ENCODE measurements at regions not wholly inside any gene's neighbourhood (a gene's known extent, or its start where the extent isn't known, plus 50 kb on each side); places are given as distances from the start of the nearest gene placed in this dataset.
"Not testable (repeated sequence)": the region's sequence is repeated elsewhere in the genome, so short reads cannot be mapped to it uniquely, and the experiment has no call there.

GRCh38 chr7:17085186-17085585 lies 203.4 kb upstream of the AGR3 start:
- DNase-seq (ENCODE audit: low read depth) = no peak

DNA sequence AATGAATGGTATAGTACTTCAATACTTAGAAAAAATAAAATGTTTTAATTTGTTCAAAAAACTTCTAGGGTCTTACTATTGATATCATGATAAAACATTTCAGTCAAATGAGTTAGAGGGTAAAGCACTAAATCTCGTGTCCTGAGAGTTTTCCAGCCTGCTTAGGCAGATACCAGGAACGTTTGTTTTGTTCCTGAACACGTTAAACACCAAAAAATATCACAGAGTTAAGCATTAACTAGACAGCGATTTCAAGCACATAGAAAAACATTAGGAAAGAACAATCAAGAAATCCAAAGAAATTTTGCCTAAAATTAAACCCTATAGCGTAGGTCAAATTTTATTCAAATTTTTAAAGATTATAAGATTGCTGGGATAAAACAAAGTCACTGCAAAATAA lies 204.6 kb upstream of the AGR3 start:
- no peak for DNase-seq (ENCODE audit: low read depth)

DNA sequence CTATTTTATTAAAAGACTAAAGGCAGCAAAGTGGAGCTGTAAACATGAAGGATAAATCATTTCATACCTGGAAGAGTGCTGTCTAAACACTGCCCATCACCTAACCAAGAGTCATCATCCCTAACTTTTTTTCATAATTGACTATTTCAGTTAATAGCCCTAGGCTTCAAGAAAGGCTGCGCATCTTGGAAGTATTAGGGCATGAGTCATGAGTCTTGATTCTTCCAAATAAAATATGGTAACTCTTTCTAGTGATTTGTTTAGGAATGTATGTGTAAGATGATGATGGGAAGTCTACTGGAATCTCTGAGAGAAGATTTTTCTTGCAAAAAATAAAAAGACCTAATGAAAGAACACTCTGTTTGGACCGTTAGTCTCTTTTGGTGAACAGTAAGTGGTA lies 207.7 kb upstream of the AHR start:
- DNase-seq (ENCODE audit: low read depth) = peak; percentile 13

DNA sequence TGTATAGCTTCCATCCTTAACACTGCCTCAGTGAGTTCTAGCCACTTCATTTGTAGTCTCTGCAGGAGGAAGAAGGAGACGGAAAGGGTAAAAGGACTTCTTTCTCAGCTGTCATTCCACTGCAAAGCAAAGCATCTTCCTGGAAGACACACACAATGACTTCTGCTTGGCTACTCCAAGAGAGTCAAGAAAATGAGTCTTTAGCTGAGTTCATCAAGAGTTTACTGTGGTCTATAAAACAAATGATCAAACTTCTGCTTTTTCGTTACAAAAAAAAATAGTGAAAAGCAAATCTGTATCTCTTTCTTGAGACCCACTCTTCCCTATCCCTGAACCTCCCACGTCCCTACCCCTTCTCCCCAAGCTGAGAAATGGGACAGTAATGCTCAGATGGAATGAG lies 205.0 kb upstream of the AHR start:
- DNase-seq (ENCODE audit: low read depth) = no peak

DNA sequence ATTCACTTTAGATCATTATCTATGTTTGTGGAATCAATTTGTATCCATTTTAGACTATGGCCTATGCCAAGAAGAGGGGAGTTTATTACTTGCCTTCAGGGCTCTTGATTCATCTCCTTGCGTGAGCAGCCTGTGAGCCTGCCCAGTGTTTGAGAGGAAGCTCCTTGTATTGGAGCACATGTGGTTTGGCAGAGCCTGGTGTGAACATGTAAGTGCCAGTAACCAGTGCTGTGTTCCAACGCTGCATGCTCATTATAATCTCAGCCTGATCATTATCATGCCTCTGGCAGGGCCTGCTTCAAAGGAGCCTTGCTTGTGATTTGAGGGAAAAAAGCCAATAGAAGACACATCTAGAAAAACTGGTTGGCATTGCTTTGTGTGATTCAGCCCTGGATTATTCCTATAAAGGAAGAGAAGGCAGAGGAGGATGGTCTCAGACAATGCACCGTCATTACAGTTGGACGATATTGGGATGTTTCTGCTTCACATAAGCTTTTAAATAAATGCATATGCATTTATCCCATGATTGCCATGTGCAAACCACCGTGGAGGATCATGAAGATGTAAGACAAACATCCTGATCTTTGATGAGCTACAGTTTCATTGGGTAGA lies 203.4 kb upstream of the AHR start:
- no peak for DNase-seq (ENCODE audit: low read depth)

DNA sequence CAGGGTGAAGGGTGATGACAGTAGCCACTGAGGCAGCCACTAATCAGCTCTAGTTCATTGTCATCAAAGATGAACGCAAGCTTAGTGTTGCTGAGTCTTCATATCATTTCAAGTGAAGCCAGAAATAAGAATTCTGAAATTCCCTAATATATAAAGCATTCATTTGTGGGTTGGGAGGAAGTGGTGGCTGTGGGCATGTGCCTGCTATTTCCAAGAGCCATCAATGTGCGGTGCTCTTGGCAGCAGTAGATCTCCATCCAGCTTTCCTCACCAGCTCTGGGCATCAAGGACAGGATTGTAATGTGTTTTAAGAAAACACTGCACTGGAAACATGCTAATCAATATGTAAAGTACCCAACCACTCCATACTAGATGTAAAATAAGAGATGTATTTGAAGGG lies 202.5 kb upstream of the AHR start:
- DNase-seq (ENCODE audit: low read depth) = no peak

- DNase-seq (ENCODE audit: low read depth) = no peak
Observed at GRCh38 chr7:17097668-17098297, 200.7 kb upstream of the AHR start.

DNA sequence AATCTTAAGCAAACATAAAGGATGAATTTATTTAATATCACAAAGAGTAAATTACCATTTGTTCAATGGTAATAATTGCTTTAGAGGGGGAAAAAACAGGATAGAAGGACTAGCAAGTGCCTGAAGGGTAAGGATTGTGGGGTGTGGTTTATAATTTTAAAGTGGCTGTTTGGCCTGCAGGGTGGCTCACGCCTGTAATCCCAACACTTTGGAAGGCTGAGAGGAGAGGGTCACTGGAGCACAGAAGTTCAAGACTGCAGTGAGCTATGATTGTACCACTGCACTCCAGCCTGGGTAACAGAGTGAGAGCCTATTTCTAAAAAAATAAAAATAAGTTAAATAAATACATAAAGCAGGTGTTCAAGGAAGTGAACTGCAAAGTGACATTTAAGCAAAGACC lies 199.9 kb upstream of the AHR start:
- DNase-seq (ENCODE audit: low read depth) = no peak

- DNase-seq (ENCODE audit: low read depth) = no peak
Observed at GRCh38 chr7:17099083-17099973, 199.1 kb upstream of the AHR start.

GRCh38 chr7:17099974-17100509 lies 198.4 kb upstream of the AHR start:
- not testable (repeated sequence) for DNase-seq (ENCODE audit: low read depth)

DNA sequence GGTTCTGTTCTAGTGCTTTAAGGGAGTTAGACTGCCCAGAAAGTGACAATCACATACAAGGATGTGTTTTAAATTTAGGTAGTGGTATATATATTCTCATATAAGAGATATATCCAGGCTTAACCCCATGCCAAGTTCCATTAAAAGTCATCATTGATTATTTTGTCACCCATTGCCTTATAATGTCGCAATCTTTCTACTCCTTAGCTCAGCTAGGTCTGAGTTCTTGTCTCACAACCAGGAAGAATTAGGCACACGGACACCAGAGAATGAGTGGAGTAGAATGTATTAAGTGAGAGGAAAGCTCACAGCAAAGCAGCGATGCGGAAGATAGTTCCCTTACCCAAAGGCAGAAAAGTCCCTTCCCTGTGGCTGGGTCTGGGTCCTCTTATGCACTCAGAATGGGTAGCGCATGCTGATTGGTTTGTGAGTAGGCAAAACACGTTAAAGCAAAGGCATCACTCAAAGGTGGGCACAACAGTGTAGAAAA lies 197.2 kb upstream of the AHR start:
- no peak for DNase-seq (ENCODE audit: low read depth)

DNA sequence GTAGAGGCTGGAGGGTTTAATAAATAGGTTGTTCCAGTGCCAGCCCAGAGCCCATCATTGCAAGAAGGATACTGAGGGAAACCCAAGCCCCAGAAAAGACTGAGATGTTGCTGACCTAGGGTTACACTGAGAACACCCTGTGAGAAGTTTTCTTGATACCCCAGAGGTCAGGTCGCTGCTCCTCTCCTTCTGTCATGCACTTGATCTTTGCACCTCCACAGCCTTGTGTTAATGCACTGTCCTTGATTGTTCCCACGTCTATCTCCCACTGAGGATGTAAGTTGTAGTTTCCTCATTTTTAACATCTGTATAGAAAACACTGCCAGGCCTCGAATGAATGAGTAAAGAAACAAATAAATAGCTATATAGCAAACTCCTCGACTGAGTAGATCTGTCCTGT lies 195.3 kb upstream of the AHR start:
- DNase-seq (ENCODE audit: low read depth) = no peak

GRCh38 chr7:17103984-17104383 lies 194.5 kb upstream of the AHR start:
- DNase-seq (ENCODE audit: low read depth) = peak; percentile 18

- no peak for DNase-seq (ENCODE audit: low read depth)
Observed at GRCh38 chr7:17104419-17104818, 194.0 kb upstream of the AHR start.

DNA sequence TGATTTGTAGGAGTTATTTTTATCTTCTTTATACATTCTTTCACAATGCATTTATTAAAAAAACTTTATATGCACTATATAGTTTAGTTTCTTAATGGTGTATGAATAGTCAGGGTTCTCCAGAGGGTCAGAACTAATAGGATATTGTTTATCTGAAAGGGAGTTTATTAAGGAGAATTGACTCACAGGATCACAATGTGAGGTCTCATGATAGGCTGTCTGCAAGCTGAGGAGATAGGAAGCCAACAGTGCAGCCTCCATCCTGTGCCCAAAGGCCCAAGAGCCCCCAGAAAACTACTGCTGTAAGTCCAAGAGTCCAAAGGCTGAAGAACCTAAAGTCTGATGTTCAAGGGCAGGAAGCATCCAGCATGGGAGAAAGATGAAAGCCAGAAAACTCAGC lies 192.8 kb upstream of the AHR start:
- DNase-seq (ENCODE audit: low read depth) = peak; percentile 14

DNA sequence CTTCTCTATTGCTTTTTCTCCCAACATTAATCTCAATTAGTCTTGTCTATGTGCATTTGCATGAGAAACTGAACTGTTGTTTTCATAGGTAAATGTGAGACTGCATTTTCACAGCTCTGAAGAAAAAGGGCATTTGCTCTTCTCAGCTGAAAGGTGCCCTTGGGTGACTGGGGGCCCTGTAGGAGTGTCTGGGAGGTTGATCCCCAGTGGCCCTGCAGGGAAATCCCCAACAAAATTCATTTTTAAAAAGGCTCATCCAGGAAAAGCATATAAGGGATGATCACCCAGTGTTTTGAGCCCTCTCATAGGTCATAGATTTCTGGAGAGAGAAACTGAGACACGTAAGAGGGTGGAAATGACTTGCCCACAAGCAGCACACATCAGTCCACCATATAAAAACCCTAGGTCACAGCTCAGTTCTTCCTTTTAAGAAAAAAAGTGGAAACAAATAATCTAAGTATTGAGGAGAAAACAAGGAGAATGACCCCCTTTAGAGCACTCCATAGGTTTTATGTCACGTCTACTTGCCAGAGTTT lies 190.3 kb upstream of the AHR start:
- DNase-seq (ENCODE audit: low read depth) = no peak

GRCh38 chr7:17109020-17109419 lies 189.4 kb upstream of the AHR start:
- DNase-seq (ENCODE audit: low read depth) = no peak

DNA sequence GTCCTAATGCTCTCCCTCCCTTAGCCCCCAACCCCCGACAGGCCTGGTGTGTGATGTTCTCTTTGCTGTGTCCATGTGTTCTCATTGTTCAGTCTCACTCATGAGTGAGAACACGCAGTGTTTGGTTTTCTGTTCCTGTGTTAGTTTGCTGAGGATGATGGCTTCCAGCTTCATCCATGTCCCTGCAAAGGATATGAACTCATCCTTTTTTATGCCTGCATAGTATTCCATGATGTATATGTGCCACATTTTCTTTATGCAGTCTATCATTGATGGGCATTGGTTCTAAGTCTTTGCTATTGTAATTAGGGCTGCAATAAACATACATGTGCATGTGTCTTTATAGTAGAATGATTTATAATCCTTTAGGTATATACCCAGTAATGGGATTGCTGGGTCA lies 184.7 kb upstream of the AHR start:
- DNase-seq (ENCODE audit: low read depth) = not testable (repeated sequence)

DNA sequence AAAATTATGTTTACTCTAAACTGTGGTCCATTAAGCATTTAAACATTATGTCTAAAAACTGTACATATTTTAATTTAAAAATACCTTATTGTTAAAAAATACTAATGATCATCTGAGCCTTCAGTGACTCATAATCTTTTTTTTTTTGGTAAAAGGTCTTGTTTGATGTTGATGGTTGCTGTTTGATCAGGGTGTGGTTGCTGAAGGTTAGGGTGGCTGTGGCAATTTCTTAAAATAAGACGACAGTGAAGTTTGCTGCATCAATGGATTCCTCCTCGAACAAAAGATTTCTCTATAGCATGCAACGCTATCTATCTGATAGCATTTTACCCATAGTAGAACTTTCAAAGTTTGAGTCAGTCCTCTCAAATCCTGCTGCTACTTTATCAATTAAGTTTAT lies 180.0 kb upstream of the AHR start:
- no peak for DNase-seq (ENCODE audit: low read depth)

- DNase-seq (ENCODE audit: low read depth) = no peak
Observed at GRCh38 chr7:17120756-17121155, 177.7 kb upstream of the AHR start.

- no peak for DNase-seq (ENCODE audit: low read depth)
Observed at GRCh38 chr7:17121671-17122070, 176.8 kb upstream of the AHR start.

DNA sequence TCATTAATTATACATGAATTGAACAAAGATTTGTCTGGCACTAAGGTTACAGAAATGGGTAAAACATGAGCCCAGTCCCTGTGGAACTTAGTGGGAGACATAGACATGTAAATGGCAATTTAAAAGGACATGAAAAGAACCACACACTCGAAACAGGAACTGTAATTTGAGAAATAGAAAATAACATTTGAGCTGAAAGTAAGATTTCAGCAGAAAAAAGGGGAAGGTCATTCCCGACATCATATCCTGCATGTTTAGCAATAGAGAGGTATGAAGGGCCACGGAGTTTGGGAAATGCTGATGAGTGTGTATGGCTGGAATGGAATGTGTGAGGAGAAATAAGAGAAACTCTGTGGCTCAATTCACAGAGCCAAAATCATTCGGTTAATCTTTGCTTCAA lies 175.4 kb upstream of the AHR start:
- DNase-seq (ENCODE audit: low read depth) = peak; percentile 65
